ENCODE measurements at regions not wholly inside any gene's neighbourhood (a gene's known extent, or its start where the extent isn't known, plus 50 kb on each side); places are given as distances from the start of the nearest gene placed in this dataset.

GRCh38 chr10:108413954-108414353, 1249.4 kb upstream of the SORCS1 start:
- no peak overlapping the region for H3K4me3 ChIP-seq
- H3K27me3 ChIP-seq, result no peaks in the 10 kb centered on the region
- H3K9me3 ChIP-seq, result no peaks in the 10 kb centered on the region
- no peak for TF ChIP-seq EP300 (IDR thresholded peaks at IDR 0.05)
- no peak for TF ChIP-seq POLR2AphosphoS5 (IDR thresholded peaks at IDR 0.05)
- no peak for TF ChIP-seq CTCF (IDR thresholded peaks at IDR 0.05)
- no peak for TF ChIP-seq POLR2A (IDR thresholded peaks at IDR 0.05; ENCODE audit: low read depth)
- H3K4me1 ChIP-seq, result no peaks in the 10 kb centered on the region
- intact Hi-C loops (cut with DNase I), result no loop called here
- no peaks in the 10 kb centered on the region for H3K36me3 ChIP-seq
- WGBS, result 58% methylated on average over 4 of the region's 4 CpGs
- DNase-seq (ENCODE audit: extremely low spot score), result no peak
- no peak overlapping the region for H3K27ac ChIP-seq (replicated peaks in 1 of 4)

- Histone ChIP-seq H3K27ac (replicated peaks in 1 of 4) (no peak overlapping the region), H3K4me1 (no peaks in the 10 kb centered on the region), H3K4me3 (no peak overlapping the region), H3K36me3 (no peaks in the 10 kb centered on the region), H3K9me3 (no peaks in the 10 kb centered on the region), H3K27me3 (no peaks in the 10 kb centered on the region)
- TF ChIP-seq POLR2A (IDR thresholded peaks at IDR 0.05; ENCODE audit: low read depth) (no peak), EP300 (IDR thresholded peaks at IDR 0.05) (no peak), CTCF (IDR thresholded peaks at IDR 0.05) (no peak), POLR2AphosphoS5 (IDR thresholded peaks at IDR 0.05) (no peak)
- DNase-seq (ENCODE audit: extremely low spot score), result no peak
- 39% methylated on average over 2 of the region's 2 CpGs for WGBS
- intact Hi-C loops (cut with DNase I), result no loop called here
Observed at GRCh38 chr10:108412323-108412722, 1247.8 kb upstream of the SORCS1 start.

- H3K27ac ChIP-seq (replicated peaks in 1 of 4), result no peak overlapping the region
Observed at GRCh38 chr10:108411894-108412293, 1247.4 kb upstream of the SORCS1 start.

GRCh38 chr10:108411206-108411605, 1246.7 kb upstream of the SORCS1 start:
- intact Hi-C loops (cut with DNase I), result no loop called here
- H3K4me3 ChIP-seq, result no peak overlapping the region
- H3K27me3 ChIP-seq, result no peaks in the 10 kb centered on the region
- no peaks in the 10 kb centered on the region for H3K4me1 ChIP-seq
- no peak overlapping the region for H3K27ac ChIP-seq (replicated peaks in 1 of 4)
- WGBS, result 78% methylated on average over 2 of the region's 2 CpGs
- no peak for DNase-seq (ENCODE audit: extremely low spot score)
- no peaks in the 10 kb centered on the region for H3K9me3 ChIP-seq
- no peak for TF ChIP-seq EP300 (IDR thresholded peaks at IDR 0.05)
- no peak for TF ChIP-seq POLR2AphosphoS5 (IDR thresholded peaks at IDR 0.05)
- TF ChIP-seq CTCF (IDR thresholded peaks at IDR 0.05), result no peak
- no peak for TF ChIP-seq POLR2A (IDR thresholded peaks at IDR 0.05; ENCODE audit: low read depth)
- H3K36me3 ChIP-seq, result no peaks in the 10 kb centered on the region

More at GRCh38 chr10:108411894-108412293, 1247.4 kb upstream of the SORCS1 start:
- no peak overlapping the region for H3K4me3 ChIP-seq
- H3K27me3 ChIP-seq, result no peaks in the 10 kb centered on the region
- H3K9me3 ChIP-seq, result no peaks in the 10 kb centered on the region
- H3K4me1 ChIP-seq, result no peaks in the 10 kb centered on the region
- no peak for DNase-seq (ENCODE audit: extremely low spot score)
- TF ChIP-seq EP300 (IDR thresholded peaks at IDR 0.05) (no peak), POLR2AphosphoS5 (IDR thresholded peaks at IDR 0.05) (no peak), CTCF (IDR thresholded peaks at IDR 0.05) (no peak), POLR2A (IDR thresholded peaks at IDR 0.05; ENCODE audit: low read depth) (no peak)
- H3K36me3 ChIP-seq, result no peaks in the 10 kb centered on the region
- intact Hi-C loops (cut with DNase I), result no loop called here
- 89% methylated on average over 2 of the region's 2 CpGs for WGBS

GRCh38 chr10:108410236-108410635, 1245.7 kb upstream of the SORCS1 start:
- 73% methylated on average over 1 of the region's 1 CpG for WGBS
- no peak for DNase-seq (ENCODE audit: extremely low spot score)
- no peaks in the 10 kb centered on the region for H3K27me3 ChIP-seq
- no peak overlapping the region for H3K27ac ChIP-seq (replicated peaks in 1 of 4)
- TF ChIP-seq POLR2A (IDR thresholded peaks at IDR 0.05; ENCODE audit: low read depth) (no peak), CTCF (IDR thresholded peaks at IDR 0.05) (no peak)
- intact Hi-C loops (cut with DNase I), result no loop called here
- H3K4me1 ChIP-seq, result no peaks in the 10 kb centered on the region
- no peak overlapping the region for H3K4me3 ChIP-seq
- H3K9me3 ChIP-seq, result no peaks in the 10 kb centered on the region
- H3K36me3 ChIP-seq, result no peaks in the 10 kb centered on the region
